Bronchial epithelial cell (primary cell): ENCODE measurements at regions not wholly inside any gene's neighbourhood (a gene's known extent, or its start where the extent isn't known, plus 50 kb on each side); places are given as distances from the start of the nearest gene placed in this dataset.

ENCODE experiments used
- DNase-seq: peaks from one replicate; pipeline ENCODE4 v3.0.0-alpha.2; 2010; ENCODE audit warnings: low read depth
- FAIRE-seq: peaks from 2 replicates; lab custom pipeline; 2011; peaks lifted over from hg19 to GRCh38; lab: Jason Lieb, UNC
- H3K27me3 ChIP-seq: 2 replicates; pipeline ENCODE4 v1.5.1; 2011; ENCODE audit warnings: low read length; ENCODE audit not compliant: control insufficient read depth, insufficient read depth
- H3K36me3 ChIP-seq: 2 replicates; pipeline ENCODE4 v1.5.1; 2011; ENCODE audit warnings: low read length; ENCODE audit not compliant: control insufficient read depth, insufficient read depth
- H3K4me3 ChIP-seq: 2 replicates; pipeline ENCODE4 v1.5.1; 2011; ENCODE audit warnings: mild to moderate bottlenecking, low read depth, low read length, control low read depth
- CTCF ChIP-seq: IDR thresholded peaks from 2 replicates; pipeline ENCODE4 v1.5.1; 2011; ENCODE audit warnings: mild to moderate bottlenecking, moderate library complexity, low read length, control low read depth, inconsistent platforms; ENCODE audit not compliant: insufficient read depth, severe bottlenecking

GRCh38 chr19:32047788-32048187 lies 297.6 kb upstream of the ZNF507 start:
- Histone ChIP-seq H3K36me3 (no peaks in the 10 kb centered on the region), H3K4me3 (no peak overlapping the region), H3K27me3 (no peaks in the 10 kb centered on the region)
- no peak for TF ChIP-seq CTCF
- FAIRE-seq: no peak
- no peak for DNase-seq

GRCh38 chr19:32053376-32053775 lies 292.0 kb upstream of the ZNF507 start:
- FAIRE-seq (no peak), DNase-seq (no peak)
- H3K27me3 ChIP-seq: no peaks in the 10 kb centered on the region
- H3K4me3 ChIP-seq: no peak overlapping the region
- no peak for TF ChIP-seq CTCF
- H3K36me3 ChIP-seq: no peaks in the 10 kb centered on the region

GRCh38 chr19:32053861-32054260 lies 291.5 kb upstream of the ZNF507 start:
- no peak overlapping the region for H3K4me3 ChIP-seq
- H3K27me3 ChIP-seq: no peaks in the 10 kb centered on the region
- TF ChIP-seq CTCF: no peak
- DNase-seq (no peak), FAIRE-seq (no peak)
- no peaks in the 10 kb centered on the region for H3K36me3 ChIP-seq

- FAIRE-seq (no peak), DNase-seq (no peak)
- Histone ChIP-seq H3K27me3 (no peaks in the 10 kb centered on the region), H3K36me3 (no peaks in the 10 kb centered on the region), H3K4me3 (no peak overlapping the region)
- no peak for TF ChIP-seq CTCF
Observed at GRCh38 chr19:32058131-32058530, 287.3 kb upstream of the ZNF507 start.

GRCh38 chr19:32061315-32061714 lies 284.1 kb upstream of the ZNF507 start:
- H3K27me3 ChIP-seq: no peaks in the 10 kb centered on the region
- no peaks in the 10 kb centered on the region for H3K36me3 ChIP-seq
- no peak for TF ChIP-seq CTCF
- H3K4me3 ChIP-seq: no peak overlapping the region
- DNase-seq (peak; percentile 23), FAIRE-seq (no peak)

- no peak overlapping the region for H3K4me3 ChIP-seq
- no peaks in the 10 kb centered on the region for H3K36me3 ChIP-seq
- DNase-seq: no peak
- TF ChIP-seq CTCF: no peak
- FAIRE-seq: no peak
- H3K27me3 ChIP-seq: no peaks in the 10 kb centered on the region
Observed at GRCh38 chr19:32063601-32064000, 281.8 kb upstream of the ZNF507 start.
